ENCODE measurements at regions not wholly inside any gene's neighbourhood (a gene's known extent, or its start where the extent isn't known, plus 50 kb on each side); places are given as distances from the start of the nearest gene placed in this dataset.
"Not testable (repeated sequence)": the region's sequence is repeated elsewhere in the genome, so short reads cannot be mapped to it uniquely, and the experiment has no call there.

DNA sequence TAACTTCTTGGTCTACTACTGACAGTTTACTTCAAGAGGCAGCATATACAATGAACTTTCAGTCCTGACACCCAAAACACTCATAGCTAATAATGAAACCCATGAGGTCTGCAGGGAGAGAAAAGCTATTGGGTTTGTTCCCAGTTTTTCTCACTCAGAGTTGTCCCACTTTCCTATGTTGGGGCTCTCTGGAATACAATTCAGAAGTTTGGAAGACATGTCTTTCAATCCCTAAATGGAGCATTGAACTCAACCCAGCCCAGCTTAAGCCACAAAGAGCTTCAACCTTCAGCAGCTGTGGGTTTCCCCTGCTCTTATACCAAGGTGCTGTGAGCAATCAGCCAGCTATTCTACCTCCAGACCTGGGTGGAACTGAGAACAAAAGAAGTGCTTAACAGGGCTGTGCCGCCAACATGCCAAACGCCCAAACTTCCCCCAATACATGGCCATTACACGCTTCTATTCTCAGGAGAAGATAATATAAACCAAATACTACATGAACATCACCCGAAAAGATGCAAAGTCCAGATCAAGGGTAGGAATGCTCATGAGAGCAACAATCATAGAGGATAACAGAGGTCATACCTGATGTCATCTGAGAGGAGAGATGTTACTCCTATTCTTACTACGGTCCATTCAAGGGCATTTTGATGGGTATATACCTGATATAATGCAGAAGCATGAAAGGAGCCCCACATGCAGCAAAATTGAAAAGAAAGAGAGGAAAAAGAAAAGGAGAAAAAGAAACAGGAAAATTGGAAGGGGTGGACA lies 131.2 kb upstream of the TGFBR2 start:
- DNase-seq: no peak

DNA sequence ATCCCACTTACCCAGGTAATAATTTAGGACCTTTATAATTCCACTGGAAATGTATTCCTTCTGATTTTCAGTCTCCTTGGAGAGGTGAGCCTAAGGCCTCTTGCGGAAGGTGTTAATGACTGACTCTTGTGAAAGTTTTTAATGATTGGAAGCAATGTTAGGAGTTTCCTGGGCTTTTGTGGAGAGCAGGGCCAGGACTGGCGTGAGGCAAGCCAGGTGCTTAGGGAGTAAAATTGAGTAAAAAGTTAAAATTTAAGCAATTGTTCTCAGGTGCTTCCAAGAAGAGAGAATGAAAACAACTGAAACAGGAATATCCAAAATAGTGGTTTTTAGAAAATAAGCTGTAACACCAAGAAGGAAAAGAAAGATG lies 130.6 kb upstream of the TGFBR2 start:
- no peak for DNase-seq

DNA sequence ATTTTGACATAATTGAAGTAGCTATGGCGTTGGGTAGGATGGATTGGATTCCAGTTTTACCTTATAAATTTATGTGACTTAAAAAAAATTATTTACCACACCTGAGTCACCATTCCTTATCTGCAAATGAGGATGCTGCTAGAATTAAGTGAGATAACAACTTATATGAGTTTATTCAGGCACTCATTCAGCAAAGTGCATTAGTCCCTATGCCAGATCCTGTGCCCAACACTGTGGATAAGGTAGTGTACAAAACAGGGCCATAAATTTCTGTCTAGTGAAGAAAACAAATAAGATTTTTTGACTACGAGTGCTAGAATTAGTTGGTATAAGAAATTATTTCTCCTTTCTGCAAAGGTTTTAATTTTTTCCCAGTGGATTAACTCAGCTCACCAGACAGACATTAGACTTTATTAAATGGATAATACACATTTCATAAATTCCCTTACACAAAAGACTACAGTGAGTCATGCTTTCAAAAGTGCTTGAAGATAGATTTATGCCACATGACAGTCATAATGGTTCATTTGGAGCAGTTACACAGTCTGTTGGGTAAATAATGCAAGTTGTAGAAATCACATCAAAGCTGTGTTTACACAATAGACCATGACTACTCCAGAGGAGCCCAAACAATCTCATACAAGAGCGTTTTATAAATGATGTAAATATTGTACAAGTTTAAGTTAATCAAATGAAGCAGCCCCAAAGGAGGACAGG lies 129.9 kb upstream of the TGFBR2 start:
- no peak for DNase-seq

- no peak for DNase-seq
These were observed 129.1 kb upstream of the TGFBR2 start for GRCh38 chr3:30477149-30477921.

GRCh38 chr3:30479737-30480136 lies 126.7 kb upstream of the TGFBR2 start:
- not testable (repeated sequence) for DNase-seq

DNA sequence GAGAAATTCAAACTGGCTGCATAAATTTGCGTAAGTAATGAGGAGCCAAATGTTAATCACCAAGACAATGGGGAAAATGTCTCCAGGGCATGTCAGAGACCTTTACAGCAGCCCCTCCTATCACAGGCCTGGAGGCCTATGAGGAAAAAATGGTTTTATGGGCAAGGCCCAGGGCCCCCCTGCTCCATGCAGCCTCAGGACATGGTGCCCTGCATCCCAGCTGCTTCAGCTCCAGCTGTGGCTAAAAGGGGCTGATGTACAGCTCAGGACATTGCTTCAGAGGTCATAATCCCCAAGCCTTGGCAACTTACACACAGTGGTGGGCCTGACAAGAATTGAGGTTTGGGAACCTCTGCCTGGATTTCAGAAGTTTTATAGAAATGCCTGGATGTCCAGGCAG lies 126.2 kb upstream of the TGFBR2 start:
- DNase-seq: not testable (repeated sequence)

GRCh38 chr3:30480587-30480986 lies 125.8 kb upstream of the TGFBR2 start:
- DNase-seq: no peak

- DNase-seq: no peak
These were observed 125.2 kb upstream of the TGFBR2 start for GRCh38 chr3:30481241-30481640.

DNA sequence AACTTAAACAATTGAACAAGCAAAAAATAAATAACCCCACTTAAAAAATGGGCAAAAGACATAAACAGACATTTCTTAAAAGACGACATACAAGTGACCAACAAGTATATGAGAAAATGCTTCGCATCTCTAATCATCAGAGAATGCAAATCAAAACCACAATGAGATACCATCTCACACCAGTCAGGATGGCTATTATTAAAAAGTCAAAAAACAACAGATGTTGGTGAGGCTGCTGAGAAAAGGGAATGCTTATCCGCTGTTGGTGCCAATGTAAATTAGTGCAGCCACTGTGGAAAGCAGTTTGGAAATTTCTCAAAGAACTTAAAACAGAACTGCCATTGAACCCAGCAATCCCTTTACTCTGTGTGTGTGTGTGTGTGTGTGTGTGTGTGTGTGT lies 122.2 kb upstream of the TGFBR2 start:
- DNase-seq: not testable (repeated sequence)

DNA sequence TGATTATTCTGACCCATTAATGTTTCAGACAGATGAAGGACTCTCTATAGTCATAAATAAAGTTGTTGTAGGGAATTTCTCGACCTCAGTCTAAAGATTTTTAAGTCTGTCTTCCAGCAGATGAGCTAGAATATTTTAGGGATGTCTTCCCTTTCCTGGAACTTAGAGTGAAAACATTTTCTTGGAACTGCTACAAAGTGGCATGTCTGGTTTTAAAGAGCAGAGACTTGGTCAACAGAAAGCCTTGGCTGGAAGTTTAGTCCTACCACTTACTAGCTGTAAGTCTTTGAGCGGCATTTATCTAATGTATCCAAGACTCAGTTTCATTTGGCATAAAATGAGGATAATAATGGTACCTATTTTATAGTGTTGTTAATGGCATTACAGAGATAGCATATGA lies 120.0 kb upstream of the TGFBR2 start:
- no peak for DNase-seq

DNA sequence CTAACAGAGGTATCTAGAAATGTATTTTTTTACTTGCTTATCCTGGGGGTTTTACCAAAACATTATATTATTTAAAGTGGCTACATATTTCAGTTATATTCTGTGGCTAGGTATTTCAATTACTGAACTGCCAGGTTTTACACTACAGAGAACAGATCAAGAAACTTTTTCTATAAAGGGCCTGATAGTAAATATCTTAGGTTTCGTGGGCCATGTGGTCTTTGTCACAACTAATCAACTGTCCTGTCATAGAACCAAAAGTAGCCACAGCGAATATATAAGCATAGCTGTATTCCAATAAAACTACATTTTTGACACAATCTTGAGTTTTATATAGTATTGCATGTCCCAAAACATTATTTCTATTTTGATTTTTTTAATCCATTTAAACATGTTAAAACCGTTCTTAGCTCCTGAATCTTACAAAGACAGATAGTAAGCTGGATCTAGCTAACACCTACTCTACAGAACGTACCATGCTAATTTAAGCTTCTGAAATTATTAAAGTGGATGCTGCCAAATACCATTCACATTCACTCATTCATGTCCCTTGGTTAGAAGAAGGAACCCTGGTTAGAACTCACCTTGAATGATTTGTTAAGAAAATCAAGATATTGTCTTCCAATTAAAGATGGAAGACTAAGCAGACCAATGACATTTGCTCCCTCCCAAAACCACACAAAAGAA lies 118.2 kb upstream of the TGFBR2 start:
- no peak for DNase-seq

- no peak for DNase-seq
These were observed 113.8 kb upstream of the TGFBR2 start for GRCh38 chr3:30492322-30493192.

- no peak for DNase-seq
These were observed 112.5 kb upstream of the TGFBR2 start for GRCh38 chr3:30493911-30494311.

GRCh38 chr3:30495172-30496065 lies 111.0 kb upstream of the TGFBR2 start:
- peak; percentile 15 to 43 for DNase-seq

GRCh38 chr3:30496066-30496966 lies 110.1 kb upstream of the TGFBR2 start:
- DNase-seq: no peak

- no peak for DNase-seq
These were observed 107.8 kb upstream of the TGFBR2 start for GRCh38 chr3:30498587-30498967.

DNA sequence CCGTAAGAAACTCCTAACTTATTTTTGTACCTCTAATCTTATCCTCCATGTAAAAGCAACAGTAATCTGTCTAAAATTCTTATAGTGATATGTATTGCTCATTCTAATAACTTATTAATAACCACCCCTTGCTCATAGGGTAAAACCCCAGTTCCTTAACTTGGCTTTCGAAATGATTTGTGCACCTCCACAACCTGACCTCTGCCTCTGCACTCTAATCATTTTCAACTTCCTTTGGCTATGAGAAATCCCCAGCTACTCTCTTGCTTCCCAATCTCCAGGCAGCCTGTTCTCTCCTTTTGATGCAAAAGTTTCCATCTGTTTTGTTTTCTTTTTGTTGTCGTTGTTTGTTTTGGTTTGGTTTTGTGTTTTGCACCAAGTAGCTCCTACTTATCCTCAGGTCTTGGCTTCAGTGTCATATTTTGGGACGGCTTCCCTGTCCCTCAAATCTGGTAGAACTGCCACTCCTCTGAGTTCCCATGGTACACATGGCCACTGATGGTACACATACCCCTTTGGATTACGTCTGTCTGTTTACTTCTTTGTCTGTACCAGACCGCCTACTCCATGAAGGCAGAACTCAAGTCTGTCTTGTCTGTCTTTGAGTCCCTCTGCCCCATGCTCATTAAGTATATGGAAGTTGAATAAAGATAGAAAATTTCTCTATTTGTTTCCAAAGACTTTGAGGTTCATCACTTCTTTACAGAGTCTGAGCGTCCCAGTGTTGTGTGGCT lies 105.6 kb upstream of the TGFBR2 start:
- DNase-seq: no peak

GRCh38 chr3:30501526-30501925 lies 104.9 kb upstream of the TGFBR2 start:
- DNase-seq: no peak

DNA sequence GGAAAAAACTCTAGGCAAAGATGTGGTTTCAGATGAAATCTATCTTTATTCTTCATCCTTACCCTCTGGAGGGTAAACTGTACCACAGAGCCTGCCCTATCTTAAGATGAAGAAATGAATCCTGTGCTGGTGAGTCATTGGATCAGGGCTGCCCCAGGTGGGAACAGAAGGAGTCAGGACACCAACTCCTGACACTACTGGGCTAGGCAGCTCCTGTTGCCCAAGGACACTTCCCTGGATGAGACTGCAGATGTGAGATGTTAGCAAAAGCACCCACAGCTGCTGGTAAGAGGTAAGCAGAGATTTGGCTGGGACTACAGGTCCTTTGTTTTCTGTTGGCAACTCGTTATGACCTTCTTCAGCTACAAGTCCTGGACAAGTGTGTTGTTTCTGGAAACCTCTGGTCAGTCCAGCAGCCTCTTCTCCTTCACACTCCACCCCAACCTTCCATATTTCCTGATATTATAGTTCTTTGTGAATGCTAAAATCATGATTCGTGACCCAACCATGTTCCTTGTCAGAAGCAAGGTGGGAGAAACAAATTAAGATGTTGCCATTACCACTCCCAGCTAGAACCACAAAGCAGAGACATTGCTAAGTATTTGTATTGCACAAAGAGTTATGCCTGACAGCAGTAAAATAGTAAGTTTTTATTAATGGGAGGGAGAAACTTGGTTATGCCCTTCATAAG lies 104.2 kb upstream of the TGFBR2 start:
- DNase-seq: no peak

Measured in NCI-H524 (cell line).